ENCODE measurements at regions not wholly inside any gene's neighbourhood (a gene's known extent, or its start where the extent isn't known, plus 50 kb on each side); places are given as distances from the start of the nearest gene placed in this dataset.

DNA sequence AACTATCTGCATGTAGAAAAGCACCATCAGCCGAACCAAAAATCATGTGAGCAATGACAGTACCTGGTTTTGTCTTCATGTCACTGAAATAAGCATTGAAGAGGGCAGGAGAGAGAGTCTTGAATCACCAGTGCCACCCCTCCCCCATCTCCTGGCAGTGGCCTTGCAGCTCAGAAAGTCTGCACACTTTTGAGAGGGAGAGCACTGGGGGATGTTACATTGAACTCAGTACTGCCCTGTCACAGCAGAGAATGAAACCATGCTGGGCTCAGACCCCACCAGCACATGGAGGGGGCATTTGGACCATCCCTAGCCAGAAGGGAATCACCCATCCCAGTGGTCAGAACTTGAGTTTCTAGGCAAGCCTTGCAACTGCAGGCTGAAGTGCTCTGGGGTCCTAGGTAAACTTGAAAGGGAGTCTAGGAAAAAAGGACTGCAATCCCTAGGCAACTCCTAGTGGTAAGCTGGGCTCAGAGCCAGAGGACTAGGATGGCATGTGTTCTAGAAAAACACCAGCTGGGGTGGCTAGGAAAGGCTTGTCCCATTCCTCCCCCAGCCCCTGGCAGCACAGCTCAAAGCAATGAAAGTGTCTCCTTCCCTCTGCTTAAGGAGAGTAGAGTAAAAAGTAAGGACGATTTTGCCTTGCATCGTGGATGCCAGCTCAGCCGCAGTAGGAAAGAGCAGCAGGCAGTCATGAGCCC lies 259.9 kb upstream of the MYT1L start:
- intact Hi-C loops (cut with micrococcal nuclease): no loop called here
- ATAC-seq: no peak
- H3K4me2 ChIP-seq (ENCODE audit: low read length): no peak overlapping the region
- H3K9ac ChIP-seq (ENCODE audit: low read length): no peak overlapping the region
- H3K9me2 ChIP-seq (ENCODE audit: insufficient read depth): no peaks in the 10 kb centered on the region
- no peak overlapping the region for H3K4me3 ChIP-seq (replicated peaks in 1 of 2; ENCODE audit: low read depth in 1 of 2, low read length in 2 of 2)
- no peak overlapping the region for H2AFZ ChIP-seq (ENCODE audit: low read depth, low read length, poor library complexity, severe bottlenecking)
- BruUV-seq (replicated peaks): no TSS peak
- TF ChIP-seq CBX3 (IDR thresholded peaks at IDR 0.05; ENCODE audit: low read depth): no peak
- TF ChIP-seq, protein P1, sequence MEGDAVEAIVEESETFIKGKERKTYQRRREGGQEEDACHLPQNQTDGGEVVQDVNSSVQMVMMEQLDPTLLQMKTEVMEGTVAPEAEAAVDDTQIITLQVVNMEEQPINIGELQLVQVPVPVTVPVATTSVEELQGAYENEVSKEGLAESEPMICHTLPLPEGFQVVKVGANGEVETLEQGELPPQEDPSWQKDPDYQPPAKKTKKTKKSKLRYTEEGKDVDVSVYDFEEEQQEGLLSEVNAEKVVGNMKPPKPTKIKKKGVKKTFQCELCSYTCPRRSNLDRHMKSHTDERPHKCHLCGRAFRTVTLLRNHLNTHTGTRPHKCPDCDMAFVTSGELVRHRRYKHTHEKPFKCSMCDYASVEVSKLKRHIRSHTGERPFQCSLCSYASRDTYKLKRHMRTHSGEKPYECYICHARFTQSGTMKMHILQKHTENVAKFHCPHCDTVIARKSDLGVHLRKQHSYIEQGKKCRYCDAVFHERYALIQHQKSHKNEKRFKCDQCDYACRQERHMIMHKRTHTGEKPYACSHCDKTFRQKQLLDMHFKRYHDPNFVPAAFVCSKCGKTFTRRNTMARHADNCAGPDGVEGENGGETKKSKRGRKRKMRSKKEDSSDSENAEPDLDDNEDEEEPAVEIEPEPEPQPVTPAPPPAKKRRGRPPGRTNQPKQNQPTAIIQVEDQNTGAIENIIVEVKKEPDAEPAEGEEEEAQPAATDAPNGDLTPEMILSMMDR (IDR thresholded peaks at IDR 0.05 in 2 of 3, conservative IDR thresholded peaks at IDR 0.05 in 1 of 3; ENCODE audit: borderline replicate concordance in 1 of 3, insufficient read depth in 1 of 3, low read depth in 2 of 3, low read length in 2 of 3): no peak
- TF ChIP-seq YY1 (IDR thresholded peaks at IDR 0.05; ENCODE audit: extremely low read depth, insufficient replicate concordance, low read depth, low read length): no peak
- no peak for TF ChIP-seq SIN3A (IDR thresholded peaks at IDR 0.05; ENCODE audit: low read depth)
- TF ChIP-seq, protein P2, sequence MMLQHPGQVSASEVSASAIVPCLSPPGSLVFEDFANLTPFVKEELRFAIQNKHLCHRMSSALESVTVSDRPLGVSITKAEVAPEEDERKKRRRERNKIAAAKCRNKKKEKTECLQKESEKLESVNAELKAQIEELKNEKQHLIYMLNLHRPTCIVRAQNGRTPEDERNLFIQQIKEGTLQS (IDR thresholded peaks at IDR 0.05): no peak
- TF ChIP-seq EGR1 (IDR thresholded peaks at IDR 0.05; ENCODE audit: low read depth): no peak
- TF ChIP-seq, protein P3, sequence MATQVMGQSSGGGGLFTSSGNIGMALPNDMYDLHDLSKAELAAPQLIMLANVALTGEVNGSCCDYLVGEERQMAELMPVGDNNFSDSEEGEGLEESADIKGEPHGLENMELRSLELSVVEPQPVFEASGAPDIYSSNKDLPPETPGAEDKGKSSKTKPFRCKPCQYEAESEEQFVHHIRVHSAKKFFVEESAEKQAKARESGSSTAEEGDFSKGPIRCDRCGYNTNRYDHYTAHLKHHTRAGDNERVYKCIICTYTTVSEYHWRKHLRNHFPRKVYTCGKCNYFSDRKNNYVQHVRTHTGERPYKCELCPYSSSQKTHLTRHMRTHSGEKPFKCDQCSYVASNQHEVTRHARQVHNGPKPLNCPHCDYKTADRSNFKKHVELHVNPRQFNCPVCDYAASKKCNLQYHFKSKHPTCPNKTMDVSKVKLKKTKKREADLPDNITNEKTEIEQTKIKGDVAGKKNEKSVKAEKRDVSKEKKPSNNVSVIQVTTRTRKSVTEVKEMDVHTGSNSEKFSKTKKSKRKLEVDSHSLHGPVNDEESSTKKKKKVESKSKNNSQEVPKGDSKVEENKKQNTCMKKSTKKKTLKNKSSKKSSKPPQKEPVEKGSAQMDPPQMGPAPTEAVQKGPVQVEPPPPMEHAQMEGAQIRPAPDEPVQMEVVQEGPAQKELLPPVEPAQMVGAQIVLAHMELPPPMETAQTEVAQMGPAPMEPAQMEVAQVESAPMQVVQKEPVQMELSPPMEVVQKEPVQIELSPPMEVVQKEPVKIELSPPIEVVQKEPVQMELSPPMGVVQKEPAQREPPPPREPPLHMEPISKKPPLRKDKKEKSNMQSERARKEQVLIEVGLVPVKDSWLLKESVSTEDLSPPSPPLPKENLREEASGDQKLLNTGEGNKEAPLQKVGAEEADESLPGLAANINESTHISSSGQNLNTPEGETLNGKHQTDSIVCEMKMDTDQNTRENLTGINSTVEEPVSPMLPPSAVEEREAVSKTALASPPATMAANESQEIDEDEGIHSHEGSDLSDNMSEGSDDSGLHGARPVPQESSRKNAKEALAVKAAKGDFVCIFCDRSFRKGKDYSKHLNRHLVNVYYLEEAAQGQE (IDR thresholded peaks at IDR 0.05; ENCODE audit: low read depth): no peak
- TF ChIP-seq ZFX (IDR thresholded peaks at IDR 0.05): no peak
- TF ChIP-seq, protein P4, sequence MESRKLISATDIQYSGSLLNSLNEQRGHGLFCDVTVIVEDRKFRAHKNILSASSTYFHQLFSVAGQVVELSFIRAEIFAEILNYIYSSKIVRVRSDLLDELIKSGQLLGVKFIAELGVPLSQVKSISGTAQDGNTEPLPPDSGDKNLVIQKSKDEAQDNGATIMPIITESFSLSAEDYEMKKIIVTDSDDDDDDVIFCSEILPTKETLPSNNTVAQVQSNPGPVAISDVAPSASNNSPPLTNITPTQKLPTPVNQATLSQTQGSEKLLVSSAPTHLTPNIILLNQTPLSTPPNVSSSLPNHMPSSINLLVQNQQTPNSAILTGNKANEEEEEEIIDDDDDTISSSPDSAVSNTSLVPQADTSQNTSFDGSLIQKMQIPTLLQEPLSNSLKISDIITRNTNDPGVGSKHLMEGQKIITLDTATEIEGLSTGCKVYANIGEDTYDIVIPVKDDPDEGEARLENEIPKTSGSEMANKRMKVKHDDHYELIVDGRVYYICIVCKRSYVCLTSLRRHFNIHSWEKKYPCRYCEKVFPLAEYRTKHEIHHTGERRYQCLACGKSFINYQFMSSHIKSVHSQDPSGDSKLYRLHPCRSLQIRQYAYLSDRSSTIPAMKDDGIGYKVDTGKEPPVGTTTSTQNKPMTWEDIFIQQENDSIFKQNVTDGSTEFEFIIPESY (IDR thresholded peaks at IDR 0.05; ENCODE audit: extremely low read depth, insufficient replicate concordance, low read length): no peak
- TF ChIP-seq SRF (IDR thresholded peaks at IDR 0.05; ENCODE audit: low read depth): no peak
- TF ChIP-seq SP1 (IDR thresholded peaks at IDR 0.05; ENCODE audit: low read depth): no peak
- ChIA-PET RAD21 (ENCODE audit: low non-redundant PET in 1 of 2, low total read pairs in 2 of 2, uncharacterized antibody in 2 of 2, unreplicated experiment in 2 of 2) (no interaction called here), POLR2A (no interaction called here), CTCF (no interaction called here)
- no peaks in the 10 kb centered on the region for H3K4me1 ChIP-seq (ENCODE audit: control insufficient read depth in 1 of 2, insufficient read depth in 2 of 2, low read length in 2 of 2)
- H3K9me3 ChIP-seq (ENCODE audit: control insufficient read depth in 1 of 2, insufficient read depth in 1 of 2, low read depth in 1 of 2, low read length in 2 of 2): no peaks in the 10 kb centered on the region
- H3K27ac ChIP-seq (ENCODE audit: low read depth, low read length): no peak overlapping the region
- no peak for DNase-seq (ENCODE audit: low read depth, low spot score)
- no peaks in the 10 kb centered on the region for H3K27me3 ChIP-seq (ENCODE audit: insufficient read depth, low read length)
- H4K20me1 ChIP-seq (ENCODE audit: insufficient read depth): no peaks in the 10 kb centered on the region
- H3K79me2 ChIP-seq (ENCODE audit: insufficient read depth, low read length): no peaks in the 10 kb centered on the region
- H3K36me3 ChIP-seq (ENCODE audit: control insufficient read depth in 1 of 2, insufficient read depth in 2 of 2, low read length in 2 of 2): no peaks in the 10 kb centered on the region

Data from HCT116 (cell line).